CD4-positive, alpha-beta T cell treated with Interleukin-17A for 1 hour (primary cell): ENCODE measurements at regions not wholly inside any gene's neighbourhood (a gene's known extent, or its start where the extent isn't known, plus 50 kb on each side); places are given as distances from the start of the nearest gene placed in this dataset.

ENCODE experiments used
- DNase-seq: peaks from one replicate; pipeline ENCODE4 v3.0.0-alpha.2; 2020

DNA sequence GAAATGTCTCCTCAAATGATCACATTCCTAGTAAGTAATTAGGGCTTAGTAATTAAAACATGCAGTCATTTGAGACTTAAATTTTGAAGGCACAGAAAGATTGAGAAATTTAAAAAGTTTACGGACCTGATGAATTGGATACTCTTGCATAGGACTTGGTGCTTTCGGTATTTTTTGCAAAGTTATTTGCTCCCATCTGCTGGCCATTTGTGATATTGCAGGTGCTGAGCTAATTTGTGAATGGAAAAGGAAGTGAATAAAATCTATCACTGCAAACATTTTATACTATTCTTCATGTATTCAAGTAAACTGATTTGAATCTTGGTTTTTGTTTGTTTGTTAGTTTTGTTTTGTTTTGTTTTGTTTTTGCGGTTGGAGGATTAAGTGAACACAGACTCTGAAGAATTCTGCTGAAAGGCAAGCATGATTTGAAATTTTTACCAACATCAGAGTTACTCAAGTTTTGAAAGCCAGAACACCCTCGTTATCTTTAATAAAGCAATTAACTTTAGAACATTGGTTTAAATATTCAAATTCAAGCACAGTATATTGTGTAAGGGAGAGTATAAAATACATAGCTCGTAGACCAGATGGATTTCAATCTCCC is 689.5 kb upstream of the RBFOX1 start:
- peak; percentile 48 for DNase-seq

DNA sequence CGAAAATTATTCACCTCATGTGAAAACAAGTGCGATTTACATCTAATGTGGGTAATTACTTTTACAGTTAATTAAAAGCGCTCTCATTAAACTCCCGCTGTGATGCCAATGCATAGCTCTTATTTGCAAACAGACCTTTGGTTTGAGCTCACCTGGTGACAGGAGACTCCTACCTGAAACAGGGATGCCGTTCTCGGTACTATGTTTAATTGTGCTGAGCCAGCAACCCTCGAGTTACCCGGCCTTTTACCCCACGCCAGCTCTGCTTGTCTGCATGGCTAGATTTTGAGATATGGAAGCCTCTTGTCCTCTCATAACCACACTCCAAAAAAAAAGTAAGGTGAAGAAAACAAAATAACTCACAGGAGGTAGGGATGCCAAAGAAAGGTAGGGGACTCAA is 690.4 kb upstream of the RBFOX1 start:
- no peak for DNase-seq

- DNase-seq, result no peak
These were observed 691.6 kb upstream of the RBFOX1 start for GRCh38 chr16:6641091-6641490.

DNA sequence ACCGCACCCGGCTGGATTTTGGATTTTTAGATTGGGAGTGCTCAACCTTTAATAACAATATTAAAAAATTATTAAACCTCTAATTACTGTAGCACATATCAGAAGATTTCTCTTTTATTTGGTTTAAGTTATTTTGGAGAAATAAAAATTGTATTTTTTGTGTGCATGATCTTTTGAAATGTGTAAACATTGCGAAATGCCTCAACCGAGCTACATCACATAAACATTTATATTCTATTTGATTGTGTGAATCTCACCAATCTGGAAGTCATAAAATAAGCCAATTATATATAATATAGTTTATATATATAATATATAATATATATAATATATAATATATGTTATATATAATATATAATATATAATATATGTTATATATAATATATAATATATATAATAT is 696.2 kb upstream of the RBFOX1 start:
- no peak for DNase-seq

DNA sequence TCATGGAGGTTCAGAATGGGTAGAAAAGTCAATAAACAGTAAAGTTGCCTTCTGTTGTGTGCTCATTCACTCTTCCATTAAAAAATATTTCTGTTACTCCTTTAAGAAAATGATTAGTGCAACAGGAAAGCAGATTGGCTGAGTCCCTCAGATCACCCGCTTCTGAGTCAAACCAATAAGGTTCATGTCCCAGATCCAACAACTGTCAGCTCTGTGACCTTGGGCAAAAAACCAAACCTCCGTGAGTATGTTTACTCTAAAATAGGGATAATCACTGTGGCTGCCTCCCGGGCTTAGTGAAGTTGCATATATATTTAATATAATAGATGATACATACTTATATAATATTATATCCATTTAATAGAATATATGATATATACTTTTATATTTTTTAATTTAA is 698.5 kb upstream of the RBFOX1 start:
- DNase-seq, result no peak

- DNase-seq, result no peak
These were observed 699.2 kb upstream of the RBFOX1 start for GRCh38 chr16:6633456-6633855.

DNA sequence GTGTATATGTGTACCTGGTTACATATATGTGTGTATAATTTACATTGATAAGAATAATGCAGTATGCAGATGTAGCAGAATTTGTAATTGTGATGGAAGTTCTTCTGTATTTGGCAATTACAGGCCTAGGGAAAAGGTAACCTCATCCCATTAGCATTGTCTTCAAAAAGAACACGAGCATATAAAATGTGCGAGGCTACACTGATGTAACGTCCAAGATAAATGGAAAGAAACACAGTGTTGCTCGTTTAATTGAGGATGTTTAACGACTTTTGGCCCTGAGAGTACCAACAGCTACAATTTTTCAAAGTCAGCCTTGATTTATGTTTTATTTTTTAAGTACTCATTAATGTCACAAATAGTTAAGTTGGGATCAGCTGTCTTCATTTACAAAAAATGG is 703.5 kb upstream of the RBFOX1 start:
- no peak for DNase-seq

DNA sequence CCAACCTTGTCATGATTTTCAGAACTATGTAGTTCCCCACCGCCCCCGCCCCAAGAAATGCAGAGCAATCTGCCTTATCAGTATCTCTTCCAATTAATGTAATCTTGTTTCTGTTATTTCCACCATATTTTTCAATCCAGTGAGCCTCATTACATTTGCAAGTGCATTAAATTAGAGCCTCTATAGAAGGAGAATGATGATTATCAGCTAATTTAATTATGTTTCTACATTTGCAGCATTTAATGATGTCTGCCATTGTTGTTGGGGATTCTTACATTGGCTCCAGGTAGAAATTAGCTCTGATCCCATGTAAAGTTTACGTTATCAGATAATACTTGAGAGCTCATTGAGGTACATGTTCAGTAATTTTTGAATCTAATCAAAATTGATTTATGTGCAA is 707.0 kb upstream of the RBFOX1 start:
- no peak for DNase-seq

- DNase-seq, result no peak
These were observed 713.8 kb upstream of the RBFOX1 start for GRCh38 chr16:6618874-6619273.

- DNase-seq, result no peak
These were observed 715.9 kb upstream of the RBFOX1 start for GRCh38 chr16:6616746-6617145.

GRCh38 chr16:6615636-6616035 is 717.0 kb upstream of the RBFOX1 start:
- DNase-seq, result no peak

DNA sequence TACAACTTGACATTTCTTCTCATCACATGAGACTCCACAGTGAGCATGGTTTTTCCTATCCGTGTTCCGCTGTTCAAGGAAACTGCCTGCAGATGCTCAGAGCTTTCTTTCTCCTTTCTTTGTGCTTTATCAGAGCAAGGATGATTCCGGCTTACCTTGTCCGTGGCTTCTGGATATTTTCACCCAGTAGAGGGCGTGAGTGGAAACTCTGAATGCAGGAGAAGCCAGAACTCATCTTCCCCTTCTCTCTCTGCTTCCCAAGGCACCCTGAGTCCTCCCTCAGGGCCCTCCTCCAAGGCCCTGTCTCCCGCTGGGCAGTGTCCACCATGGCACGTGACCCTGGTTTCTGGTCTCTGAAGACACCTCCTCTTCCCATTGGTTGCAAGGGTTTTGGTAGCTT is 721.1 kb upstream of the RBFOX1 start:
- no peak for DNase-seq

DNA sequence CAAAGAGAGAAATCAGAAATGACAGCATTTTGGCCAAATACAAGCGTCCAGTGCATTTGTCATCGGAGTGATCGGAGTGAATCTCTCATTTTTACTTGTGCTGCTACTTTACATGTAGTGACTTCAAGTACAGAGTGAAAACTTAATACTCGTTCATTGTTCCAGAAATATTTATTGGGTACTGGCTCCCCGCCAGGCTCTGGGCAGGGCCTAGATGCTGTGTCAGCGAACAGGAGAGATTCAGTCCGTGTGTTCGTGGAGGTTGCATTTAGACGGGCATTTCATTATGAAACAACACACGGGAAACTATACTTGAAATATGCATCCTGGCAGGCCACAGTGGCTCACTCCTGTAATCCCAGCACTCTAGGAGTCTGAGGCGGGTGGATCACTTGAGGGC is 727.2 kb upstream of the RBFOX1 start:
- DNase-seq, result no peak

DNA sequence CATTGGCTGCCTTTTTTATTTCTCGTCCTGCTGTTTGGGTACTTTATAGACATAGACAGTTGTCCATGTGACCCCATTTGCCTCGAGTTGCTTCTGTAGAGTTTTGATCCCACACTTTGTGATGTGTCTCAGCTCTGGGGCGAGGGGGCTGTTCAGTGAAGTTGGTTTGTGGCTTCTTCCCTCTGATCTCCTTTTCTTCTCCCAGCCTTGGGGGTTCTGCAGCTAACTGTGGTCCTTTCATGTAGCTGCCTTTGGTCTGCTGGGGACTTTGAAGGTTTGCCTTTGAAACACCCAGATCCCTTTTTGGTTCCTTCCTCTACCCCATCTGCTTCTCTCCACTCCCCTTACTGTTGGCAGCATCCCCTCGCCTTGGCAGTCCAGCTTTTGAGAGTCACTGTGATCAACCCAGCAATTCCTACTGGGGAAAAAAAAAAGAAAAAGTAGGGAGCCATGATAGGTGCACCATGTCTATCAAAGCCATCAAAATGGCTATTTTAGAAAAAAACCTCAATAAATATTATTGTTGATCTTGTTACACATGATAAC is 728.8 kb upstream of the RBFOX1 start:
- DNase-seq, result no peak

GRCh38 chr16:6602405-6602804 is 730.2 kb upstream of the RBFOX1 start:
- no peak for DNase-seq

GRCh38 chr16:6600167-6600566 is 732.5 kb upstream of the RBFOX1 start:
- DNase-seq, result no peak

DNA sequence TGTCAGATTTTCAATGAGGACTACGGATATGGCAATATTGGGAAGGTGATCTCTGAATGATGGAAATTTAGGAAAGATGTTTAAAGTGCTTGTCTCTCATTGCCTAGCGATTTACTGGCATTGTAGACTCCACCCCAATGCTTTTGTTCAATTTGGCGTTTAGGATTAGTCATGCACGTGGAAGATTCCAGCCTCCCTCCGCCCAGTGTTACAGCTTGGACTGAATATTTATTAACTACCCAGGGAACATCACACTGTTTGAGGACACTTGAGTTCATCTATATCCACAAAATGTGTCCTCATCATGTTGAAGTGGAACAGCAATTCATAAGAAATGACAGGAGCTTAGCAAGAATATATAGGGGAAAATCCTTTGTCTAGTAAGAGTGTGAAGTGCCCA is 738.8 kb upstream of the RBFOX1 start:
- DNase-seq, result no peak

DNA sequence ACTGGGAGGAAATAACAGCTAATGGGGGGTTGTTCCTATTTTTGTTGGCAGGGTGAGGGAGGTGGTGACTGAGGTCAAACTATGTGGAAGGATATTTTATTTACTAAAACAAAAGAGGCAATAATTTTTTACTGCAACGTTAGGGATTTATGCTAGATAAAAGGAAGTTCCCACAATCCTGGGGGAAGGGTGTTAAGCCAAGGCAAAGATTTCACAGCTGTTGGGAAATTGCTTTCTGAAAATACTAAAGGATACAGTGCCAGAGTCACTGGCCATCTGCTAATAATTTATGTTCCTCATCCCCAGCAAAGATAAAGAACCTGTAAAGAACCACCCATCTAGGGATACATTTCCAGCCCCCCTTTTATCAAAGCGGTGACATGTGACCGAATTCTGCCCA is 756.0 kb upstream of the RBFOX1 start:
- no peak for DNase-seq

- no peak for DNase-seq
These were observed 756.5 kb upstream of the RBFOX1 start for GRCh38 chr16:6576113-6576512.

DNA sequence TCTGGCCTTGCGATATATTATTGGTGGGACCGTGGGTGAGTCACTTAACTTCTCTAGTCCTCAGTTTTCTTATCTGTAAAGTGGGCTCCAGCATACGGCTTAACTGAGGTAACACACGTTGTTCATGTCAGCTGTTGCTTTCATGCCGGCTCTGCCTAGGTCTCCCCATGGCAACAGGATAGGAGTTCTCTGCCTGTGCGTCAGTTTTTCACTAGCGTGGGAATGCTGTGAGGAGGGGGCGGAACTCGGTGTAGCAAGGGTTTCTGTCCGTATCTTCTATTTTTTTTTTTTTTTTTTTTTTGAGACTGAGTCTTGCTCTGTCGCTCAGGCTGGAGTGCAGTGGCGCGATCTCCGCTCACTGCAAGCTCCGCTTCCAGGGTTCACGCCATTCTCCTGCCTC is 758.5 kb upstream of the RBFOX1 start:
- DNase-seq, result no peak

DNA sequence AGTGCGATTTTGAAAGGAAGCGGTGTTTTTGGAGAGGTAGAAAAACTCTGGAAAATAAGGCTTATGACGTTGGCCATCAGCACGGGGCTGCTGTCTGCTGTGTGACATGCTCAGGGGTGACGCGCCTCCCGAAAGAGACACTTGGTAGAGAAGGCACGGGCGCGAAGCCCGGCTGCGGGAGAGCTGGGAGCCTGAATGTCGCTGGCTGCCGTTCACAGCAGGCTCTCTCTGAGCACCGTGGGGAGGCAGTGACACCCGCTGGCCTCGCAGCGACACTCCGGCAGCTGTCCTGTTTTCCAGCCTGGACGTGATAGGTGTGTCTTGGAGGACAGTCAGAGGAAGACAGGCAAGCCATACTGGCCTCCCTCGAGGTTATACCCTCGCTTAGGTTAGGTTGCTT is 759.1 kb upstream of the RBFOX1 start:
- DNase-seq, result no peak

- no peak for DNase-seq
These were observed 761.6 kb upstream of the RBFOX1 start for GRCh38 chr16:6571044-6571443.

- no peak for DNase-seq
These were observed 762.1 kb upstream of the RBFOX1 start for GRCh38 chr16:6570530-6570929.

DNA sequence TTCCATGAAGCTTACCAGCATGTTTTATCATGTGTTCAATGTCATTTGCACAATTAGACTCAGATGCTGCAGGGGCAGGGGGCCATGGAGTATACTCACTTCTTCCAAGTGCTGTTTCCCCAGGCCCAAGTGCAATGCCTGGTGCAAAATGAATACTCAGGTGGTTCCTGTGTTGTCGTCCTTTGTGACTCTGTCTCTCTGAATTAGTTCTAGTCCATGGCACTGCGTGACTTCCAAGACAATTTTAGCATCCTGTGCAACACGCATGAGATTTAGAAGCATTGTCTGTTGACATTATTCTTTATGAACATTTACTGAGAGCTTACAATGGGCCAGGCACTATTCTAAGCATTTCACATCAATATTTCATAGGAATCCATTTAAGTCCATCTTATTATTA is 769.7 kb upstream of the RBFOX1 start:
- no peak for DNase-seq

DNA sequence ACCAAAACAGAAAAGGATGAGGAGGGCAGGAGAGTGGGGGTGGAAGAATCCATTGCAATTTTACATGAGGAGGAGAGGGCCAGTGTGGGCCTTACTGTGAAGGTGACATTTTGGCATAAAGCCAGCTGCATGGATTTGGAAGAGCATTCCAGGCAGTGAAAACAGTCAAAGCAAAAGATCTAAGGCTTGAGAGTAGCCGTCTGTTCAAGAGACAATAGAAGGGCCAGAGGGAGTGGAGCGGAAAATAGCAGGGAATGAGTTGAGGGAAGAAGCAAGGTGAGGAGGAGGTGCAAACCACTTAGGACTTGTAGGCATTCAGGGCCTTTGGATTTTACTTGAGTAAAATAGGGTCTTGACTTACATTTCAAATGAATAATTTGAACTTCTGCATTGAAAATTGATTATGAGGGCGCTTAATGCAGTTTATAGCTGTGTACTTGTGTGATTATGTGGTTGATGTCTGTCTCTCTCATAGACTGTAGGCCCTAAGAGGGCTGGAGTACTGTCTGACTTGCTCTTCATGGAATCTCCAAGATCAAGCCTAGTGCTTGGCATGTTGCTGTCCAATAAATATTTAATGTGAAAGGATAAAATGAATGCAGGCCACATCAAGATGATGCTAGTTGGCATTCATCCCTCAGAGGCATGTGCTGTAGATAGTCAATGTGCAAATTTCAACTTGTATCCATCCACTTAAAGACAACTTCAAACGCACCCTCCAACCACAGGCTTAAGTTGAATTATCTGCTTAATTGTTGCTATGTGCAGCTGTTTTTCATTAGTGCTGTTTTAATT is 772.1 kb upstream of the RBFOX1 start:
- no peak for DNase-seq
